ENCODE measurements at regions not wholly inside any gene's neighbourhood (a gene's known extent, or its start where the extent isn't known, plus 50 kb on each side); places are given as distances from the start of the nearest gene placed in this dataset.

GRCh38 chr2:138985881-138986280, 205.7 kb upstream of the NXPH2 start:
- TF ChIP-seq CTCF (IDR thresholded peaks at IDR 0.05; ENCODE audit: poor library complexity, severe bottlenecking) (no peak), RAD21 (conservative IDR thresholded peaks at IDR 0.05) (no peak), MXI1 (conservative IDR thresholded peaks at IDR 0.05; ENCODE audit: poor library complexity, severe bottlenecking) (no peak), EZH2 (IDR thresholded peaks at IDR 0.05; ENCODE audit: borderline replicate concordance, insufficient read depth, low read length, poor library complexity, severe bottlenecking) (no peak), REST (IDR thresholded peaks at IDR 0.05; ENCODE audit: borderline replicate concordance) (no peak), SMC3 (conservative IDR thresholded peaks at IDR 0.05; ENCODE audit: poor library complexity) (no peak), TAF1 (IDR thresholded peaks at IDR 0.05; ENCODE audit: low read depth) (no peak), EP300 (conservative IDR thresholded peaks at IDR 0.05; ENCODE audit: poor library complexity, severe bottlenecking) (no peak), POLR2AphosphoS5 (IDR thresholded peaks at IDR 0.05) (no peak)
